Fibroblast of skin of back (primary cell): ENCODE measurements at regions not wholly inside any gene's neighbourhood (a gene's known extent, or its start where the extent isn't known, plus 50 kb on each side); places are given as distances from the start of the nearest gene placed in this dataset.
"Not testable (repeated sequence)": the region's sequence is repeated elsewhere in the genome, so short reads cannot be mapped to it uniquely, and the experiment has no call there.

Experiments
- DNase-seq: peaks from one replicate; pipeline ENCODE4 v3.0.0-alpha.2; 2013

DNA sequence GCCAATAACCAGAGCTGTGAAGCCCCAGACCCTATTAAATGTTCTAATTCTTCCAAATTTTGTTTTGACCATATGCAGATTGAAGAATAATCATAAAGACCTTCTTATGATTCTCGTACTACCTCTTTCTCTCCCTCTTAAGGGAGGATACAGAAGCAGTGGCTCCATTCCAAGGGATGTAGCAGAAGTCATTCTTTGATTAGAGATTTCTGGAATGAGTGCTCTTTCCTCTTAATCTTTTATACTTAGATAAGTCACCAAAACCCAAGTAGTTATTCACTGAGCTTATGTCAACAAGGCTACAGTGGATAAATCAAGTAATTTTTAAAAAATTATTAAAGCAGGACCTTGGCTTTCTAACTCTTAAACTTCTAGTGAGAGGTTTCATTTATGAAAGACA is 266.0 kb upstream of the STXBP5 start:
- no peak for DNase-seq

DNA sequence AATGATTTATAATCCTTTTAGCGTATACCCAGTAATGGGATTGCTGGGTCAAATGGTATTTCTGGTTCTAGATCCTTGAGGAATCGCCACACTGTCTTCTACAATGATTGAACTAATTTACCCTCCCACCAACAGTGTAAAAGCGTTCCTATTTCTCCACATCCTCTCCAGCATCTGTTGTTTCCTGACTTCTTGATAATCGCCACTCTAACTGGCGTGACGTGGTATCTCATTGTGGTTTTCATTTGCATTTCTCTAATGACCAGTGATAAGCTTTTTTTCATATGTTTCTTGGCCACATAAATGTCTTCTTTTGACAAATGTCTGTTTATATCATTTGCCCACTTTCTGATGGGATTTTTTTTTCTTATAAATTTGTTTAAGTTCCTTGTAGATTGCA is 264.8 kb upstream of the STXBP5 start:
- not testable (repeated sequence) for DNase-seq

DNA sequence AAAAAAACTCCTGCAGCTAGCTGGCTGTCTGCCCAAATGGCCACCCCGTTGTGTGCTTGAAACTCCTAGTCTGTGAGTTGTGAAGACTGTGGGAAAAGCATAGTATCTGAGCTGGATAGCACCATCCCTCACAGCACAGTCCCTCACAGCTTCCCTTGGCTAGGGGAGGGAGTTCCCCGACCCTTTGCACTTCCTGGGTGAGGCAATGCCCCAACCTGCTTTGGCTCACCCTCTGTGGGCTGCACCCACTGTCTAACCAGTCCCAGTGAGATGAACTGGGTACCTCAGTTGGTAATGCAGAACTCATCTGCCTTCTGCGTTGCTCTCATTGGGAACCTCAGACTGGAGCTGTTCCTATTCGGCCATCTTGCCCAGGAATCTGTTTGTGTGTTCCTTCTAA is 260.6 kb upstream of the STXBP5 start:
- DNase-seq = no peak

DNA sequence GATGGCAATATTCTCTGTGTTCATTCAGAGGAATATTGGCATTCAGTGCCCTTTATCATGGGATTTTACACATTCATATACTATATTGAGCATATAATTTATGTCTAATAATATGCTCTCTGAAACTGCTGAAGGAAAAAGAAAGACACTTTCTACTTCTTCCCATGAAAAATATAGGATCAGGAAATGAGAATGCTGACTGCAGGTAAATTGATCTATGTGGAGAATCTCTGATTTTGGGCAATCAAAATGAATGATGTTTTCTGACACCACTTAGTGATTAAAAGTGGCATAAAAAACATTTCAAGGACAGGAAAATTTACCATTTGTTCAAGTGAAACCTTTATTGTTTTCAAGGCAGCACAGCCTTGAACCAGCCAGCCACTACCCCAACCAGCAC is 260.1 kb upstream of the STXBP5 start:
- no peak for DNase-seq

DNA sequence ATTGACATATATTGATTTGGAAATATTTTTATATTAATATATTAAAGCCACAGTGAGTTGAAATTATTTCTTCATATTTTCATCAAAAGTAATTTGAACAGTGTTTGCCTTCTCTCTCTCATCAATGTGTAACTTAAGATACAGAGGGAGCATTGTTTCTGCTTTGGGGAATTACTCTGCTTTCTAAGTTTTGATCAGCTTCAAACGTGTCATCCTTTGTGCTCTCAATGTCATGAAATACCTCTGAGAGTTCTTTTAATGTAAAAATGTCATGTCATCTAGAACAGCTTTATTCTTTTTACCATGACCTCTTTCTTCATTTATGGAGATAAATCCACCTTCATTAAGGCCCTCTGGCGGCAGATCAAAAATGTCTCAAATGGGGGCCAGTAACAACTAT is 259.4 kb upstream of the STXBP5 start:
- DNase-seq = no peak

DNA sequence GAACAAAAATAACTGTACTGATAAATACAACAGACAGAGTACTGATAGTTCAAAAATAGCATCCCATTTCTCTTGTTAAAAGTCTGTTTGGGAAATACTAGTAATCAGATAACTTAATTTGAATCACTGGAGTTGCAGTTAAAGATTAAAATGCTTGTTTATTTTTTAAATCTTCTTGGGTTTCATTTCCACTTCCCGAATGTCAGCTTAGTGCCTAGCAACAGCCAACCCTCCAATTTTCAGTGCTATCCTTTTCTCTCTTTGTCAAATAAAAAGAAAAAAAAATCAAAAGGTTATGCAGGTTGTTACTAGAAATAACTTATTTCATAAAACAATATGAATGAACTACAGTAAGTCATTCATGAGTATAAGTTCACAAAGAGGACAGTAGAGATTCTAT is 257.7 kb upstream of the STXBP5 start:
- no peak for DNase-seq

DNA sequence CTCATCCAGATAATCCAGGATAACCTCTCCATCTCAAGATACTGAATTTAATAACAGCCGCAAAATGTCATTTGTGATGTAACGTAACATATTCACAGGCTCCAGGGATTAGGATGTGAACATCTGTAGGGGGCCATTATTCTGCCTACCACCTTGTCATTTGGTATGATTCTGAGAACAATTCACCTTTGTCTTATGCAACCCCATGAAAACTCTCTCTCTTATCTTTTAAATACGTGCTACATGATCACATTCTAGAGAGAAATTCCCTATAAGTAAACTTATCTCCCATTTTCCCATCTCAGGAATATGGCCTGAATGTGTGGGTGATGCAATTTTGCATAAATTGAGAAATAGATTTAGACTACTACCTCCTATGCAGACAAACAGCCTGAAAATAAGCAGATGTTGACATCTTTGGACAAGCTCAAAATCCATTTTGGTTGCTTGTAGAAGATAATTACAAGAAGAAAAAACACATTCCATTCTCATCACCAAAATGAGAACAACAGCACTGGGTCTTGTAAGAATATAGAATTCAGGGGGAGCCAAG is 255.4 kb upstream of the STXBP5 start:
- no peak for DNase-seq

DNA sequence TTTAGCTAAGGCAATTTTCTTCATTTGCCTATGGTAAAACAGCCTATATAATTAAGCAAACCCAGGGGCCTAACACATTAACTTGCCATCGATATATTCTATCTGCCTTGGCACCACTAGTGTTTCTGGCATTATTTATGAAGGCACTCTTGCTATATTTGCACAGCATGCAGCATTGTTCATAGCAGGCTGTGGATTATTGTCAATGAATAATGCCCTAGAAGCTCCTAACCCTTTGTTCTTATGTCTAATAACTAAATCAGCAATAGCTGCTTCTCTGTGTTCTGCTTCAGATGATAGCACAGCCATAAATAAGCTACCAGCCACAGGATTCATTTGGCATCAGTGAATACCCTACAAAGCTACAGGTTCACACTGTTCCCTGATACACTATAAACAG is 254.8 kb upstream of the STXBP5 start:
- DNase-seq = no peak

DNA sequence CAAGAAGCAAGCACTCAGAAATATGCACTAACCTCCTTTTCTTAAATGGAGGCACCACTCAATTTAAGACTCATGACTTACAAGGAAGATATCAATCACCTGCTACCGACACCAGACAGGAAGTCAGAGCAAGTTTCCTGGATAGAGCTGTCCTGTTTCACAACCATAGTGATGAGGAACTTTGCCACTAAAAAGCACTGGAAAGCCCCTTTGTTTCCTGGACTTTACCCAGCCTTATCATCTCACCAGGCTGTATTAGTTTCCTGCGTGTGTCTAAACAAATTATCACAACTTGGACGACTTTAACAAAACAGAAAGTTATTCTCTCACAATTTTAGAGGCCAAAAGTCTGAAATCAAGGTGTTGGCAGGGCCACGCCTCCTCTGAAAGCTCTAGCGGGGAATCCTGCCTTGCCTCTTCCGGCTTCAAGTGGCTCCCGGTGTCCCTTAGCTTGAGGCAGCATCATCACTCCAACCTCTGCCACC is 253.8 kb upstream of the STXBP5 start:
- no peak for DNase-seq

DNA sequence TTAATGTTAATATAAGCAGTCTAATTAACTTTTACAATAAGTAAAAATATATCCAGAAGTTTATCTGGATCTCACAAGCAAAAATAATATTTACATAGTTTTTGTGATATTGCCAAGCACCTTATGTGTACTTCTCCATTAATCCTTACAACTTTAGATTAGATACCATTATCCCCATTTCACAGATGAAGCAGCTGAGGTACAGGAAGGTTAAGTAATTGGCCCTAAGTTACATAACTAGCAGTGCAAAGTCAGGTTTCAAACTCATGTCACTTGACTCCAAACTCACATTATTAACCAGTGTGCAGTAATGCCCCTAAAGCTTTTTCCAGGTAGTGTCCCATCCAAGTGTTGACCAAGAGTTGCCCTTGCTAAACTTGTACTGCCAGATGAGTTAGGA is 248.6 kb upstream of the STXBP5 start:
- no peak for DNase-seq

DNA sequence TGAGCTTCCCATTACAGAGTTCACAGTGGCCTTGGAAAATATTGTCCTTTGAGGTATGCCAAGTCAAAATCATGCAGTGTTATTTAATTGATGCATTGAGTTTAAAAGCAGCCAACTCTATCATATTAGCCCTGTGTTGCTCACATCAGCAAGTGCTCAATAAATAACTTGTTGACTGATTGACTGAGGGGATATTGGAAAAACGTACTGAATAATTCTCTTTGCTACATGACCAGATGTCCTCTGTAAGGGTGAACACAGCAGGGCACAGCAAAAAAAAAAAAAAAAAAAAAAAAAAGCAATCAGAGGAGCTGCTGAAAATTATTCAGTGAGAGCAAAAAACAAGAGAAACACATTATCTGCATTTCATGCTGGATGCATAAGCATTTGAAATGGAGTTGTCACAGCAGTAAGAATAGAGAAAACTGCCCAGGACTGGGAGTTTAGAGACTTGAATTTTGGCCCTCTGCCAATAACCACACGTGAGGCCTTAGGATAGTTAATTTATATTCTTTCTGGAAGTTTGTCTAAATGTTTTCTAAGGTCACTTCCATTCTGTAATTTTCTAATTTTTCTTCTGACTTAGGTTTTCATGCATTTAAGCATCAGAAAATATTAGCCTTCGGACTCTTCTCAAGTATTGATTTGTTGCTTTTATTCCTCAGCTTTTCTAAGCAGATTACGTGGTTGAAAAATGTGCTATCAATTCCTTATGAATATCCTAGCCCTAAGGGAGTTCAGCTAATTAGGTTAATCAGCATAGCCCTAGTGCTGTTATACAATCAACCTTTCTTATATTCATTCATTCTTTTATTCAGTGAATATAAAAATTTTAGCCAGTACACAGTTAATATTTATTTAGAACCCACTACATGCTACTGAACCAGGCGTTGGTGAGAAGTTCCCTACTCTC is 246.8 kb upstream of the STXBP5 start:
- no peak for DNase-seq

DNA sequence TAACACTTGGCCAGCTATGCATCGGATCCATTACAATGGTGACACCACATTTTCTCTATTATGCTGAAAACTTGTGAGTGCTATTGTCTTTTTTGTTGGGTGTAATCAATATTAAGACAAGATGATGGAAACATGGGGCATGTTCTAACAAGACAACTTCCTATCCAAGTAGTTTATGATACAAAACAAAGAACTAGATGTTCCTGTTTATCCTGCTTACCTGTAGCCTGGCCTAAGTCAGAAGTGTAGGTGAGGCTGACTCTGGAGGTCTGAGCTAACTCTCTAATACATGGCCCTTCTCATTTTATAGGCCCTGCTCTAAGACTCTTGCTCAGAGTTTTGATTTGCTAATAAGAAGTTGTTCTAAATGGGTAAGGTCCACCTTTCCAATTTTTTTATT is 242.4 kb upstream of the STXBP5 start:
- DNase-seq = no peak

DNA sequence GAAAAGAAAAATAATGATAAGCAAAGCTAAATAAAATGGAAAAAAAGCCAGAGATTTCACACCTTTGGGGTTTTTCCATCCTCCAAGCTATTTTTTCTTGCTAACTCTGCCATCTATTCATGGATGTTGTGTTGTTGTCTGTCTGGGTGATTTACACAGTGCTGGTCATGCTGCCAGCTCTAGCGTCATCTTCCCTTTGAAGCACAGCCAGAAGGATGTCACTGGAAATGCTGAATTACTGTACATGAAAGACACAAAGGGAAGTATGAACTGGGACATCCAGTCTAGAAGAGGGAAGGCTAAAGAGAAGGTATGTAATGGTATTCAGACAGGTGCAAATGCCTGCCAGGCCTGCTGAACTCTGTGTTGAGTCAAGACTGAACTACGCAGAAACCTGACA is 241.9 kb upstream of the STXBP5 start:
- no peak for DNase-seq

DNA sequence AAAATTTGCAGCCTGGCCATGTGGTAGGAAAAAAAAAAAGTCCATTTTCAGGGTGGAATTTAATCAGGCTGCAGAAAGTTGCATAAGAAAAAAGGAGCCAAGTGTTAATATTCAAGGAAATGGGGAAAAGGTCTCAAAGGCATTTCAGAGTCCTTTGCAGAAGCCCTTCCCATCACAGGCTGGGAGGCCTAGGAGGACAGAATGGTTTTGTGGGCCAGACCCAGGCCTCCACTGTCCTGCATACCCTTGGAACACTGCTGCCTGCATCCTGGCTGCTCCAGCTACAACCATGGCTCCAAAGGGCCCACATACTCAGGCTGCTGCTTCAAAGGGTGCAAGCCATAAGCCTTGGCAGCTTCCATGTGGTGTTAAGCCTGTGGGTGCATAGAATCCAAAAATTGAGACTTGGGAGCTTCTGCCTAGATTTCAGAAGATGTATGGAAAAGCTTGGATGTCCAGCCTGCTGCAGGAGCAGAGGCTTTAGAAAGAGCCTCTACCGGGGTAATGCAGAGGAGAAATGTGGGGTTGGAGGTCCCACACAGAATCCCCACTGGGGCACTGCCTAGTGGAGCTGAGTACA is 239.0 kb upstream of the STXBP5 start:
- DNase-seq = no peak

DNA sequence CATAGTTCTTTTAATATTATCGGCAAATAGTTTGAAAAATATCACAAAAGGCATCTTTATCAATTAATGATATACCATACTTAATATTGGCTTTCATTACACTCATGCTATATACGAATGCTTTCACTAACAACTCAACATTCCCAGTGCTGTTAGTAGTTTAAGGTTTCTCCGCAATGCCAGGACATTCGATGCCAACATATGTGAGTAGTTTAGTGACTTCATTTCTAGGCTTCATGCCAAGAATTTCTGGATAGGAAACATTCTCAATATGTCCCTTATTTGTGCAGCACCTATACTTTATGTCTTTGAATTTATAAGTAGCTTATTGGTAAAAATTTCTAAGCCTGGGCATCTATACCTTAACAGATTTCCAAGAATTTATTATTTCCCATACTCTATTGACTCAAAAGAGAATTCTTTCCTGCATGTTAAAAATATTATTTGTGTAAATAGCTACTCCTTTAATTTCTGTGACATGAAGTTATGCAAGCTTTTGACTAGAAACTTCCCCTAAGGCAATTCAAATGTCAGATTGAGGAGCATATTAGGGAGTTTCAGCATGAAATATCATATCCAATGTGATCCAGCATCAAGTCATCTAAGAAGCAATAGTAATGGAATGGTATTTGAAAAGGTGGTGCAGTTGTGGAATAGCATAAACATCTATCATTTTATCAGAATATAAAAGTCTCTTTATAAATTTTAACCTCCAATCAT is 236.0 kb upstream of the STXBP5 start:
- DNase-seq = peak; percentile 89

DNA sequence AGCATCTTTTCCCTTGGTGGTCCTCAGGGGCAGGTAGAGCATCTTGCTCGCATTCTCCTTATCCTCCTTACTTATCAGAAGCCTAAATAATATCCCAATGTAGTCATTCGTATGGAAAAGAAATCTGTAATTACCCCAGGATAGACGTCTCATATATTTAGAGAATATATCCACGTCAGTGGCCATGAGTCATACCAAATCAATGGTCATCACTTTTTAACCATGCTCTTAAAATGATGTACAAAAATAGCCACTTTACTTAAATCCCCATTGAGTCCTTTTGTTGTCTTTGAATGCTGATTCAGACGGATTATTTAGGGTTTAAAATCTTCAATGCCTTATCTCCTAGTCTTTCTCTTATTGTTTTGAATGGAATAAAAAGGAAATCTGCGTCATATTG is 231.7 kb upstream of the STXBP5 start:
- DNase-seq = peak; percentile 19

DNA sequence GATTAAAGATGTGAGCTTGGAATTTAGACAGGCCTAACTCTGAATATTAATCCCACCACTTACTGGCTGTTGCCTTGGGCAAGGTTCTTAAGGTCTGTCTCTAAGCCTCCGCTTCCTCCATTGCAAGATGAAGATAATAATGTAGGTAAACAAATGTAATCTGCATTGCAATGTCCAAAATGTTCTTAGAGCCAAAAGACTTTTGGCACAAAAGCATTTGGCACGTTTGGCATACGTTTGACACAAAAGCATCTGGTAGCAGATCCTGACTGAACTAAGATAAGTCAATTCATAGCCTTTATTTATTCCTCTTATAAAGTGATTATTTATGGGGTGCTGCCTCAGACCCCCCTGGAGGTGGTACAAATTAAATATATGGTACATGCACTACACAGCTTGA is 229.9 kb upstream of the STXBP5 start:
- no peak for DNase-seq

DNA sequence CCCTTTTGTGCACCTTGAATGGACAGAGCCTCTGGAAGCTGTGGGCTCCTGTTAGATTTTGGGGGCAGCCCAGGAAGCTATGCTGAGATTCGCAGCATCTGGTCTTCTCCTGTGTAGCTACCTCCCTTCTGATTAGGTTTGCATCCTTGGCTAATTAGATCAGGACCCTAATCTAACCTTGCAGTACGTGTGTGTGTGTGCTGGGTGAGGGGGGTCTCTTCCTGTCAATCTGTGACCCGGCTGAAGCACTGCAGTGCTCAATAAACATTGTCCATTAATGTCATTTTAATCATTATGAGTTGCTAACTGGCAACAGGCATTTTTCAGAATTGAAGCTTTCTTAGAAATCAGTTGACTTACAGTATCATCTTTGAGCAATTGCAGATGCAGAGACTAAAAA is 229.1 kb upstream of the STXBP5 start:
- no peak for DNase-seq

DNA sequence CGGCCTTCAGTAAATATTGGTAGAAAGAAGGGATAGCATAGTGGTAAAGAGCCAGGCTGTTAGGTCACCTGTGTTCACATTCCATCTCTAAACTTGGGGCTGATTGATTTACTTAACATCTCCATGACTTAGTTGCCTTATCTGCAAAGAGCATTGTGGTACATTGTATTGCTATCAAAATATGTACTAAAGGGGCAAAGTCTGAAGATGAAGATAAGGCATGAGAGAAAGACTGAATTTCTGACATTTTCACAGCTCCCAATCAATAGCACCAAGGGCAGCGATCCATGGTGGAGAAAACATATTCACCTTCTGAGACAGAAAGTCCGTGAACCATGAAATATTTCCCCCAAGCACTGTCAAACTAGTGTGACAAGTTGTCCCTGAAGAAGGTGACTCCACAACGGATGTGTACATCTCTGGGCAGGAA is 223.3 kb upstream of the STXBP5 start:
- no peak for DNase-seq

DNA sequence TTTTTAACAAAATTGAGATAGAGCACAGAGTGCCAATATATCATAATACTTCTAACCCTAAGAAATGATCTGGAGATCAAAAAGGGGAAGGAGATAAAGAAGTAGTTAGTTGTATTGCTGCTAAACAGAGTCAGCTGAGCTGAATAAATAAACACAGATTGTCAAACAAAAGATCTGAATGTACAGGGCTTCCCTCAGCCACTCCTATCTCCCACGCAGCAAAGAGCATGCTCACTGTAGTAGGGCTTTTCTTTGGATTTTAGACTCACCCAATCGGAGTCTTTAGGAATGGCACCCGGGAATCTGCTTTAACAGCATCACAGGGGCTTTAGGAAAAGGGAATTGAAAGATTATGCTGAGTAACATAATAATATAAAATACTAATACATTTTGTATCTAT is 222.2 kb upstream of the STXBP5 start:
- DNase-seq = no peak

DNA sequence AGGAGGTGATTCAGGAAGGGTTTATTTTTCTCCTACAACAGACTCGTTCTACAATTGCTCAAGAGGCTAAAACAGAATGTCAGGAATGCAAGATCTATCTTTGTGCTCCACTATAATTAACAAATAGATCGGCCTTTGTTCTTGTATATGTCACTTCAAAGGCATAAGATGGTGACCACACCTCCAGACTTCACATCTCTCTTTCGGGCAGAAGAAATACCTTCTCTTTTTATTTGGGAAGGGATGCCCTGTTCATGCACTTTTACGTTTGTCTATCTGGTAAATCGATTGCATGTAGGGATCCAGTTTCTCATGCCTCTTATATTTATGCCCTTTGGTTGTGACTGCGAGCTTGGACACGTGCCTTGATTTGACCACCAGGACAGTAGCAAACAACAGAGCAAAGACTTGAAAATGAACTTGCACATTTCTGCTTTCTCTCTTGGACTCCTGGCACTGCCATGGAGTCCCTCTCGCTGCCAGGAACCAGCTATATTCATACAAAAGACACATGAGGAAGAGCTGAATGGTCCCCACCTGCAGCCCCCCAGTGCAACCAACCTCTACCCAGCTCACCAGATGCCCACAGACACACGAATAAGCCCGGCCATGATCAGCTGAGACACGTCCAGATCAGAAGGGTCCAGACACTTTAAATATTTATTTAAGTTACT is 219.8 kb upstream of the STXBP5 start:
- no peak for DNase-seq

DNA sequence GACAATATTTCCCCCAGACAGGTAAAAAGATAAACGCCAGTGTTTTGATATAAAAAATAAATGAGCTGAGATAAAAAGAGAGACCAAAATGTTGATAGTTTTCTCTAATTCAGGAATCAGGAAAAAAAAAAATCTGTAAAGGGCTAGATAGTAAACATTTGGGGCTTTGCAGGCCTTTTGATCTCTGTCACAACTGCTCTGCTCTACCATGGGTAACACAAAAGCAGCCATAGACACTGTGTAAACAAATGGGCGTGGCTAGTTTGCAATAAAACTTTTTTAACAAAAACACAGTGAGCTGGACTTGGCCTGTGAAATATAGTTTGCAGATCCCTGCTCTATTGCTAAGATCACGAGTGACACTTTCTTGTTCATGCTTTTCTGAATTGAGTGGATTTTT is 219.1 kb upstream of the STXBP5 start:
- no peak for DNase-seq

DNA sequence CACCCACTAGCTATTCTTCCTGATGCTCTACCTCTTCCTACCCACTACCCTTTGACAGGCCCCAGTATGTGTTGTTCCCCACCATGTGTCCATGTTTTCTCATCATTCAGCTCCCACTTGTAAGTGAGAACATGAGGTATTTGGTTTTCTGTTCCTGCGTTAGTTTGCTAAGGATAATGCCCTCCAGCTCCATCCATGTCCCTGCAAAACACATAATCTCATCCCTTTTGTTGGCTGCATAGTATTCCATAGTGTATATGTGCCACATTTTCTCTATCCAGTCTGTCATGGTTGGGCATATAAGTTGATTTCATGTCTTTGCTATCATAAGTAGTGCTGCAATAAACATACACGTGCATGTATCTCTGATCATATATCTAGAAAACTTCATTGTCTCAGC is 218.3 kb upstream of the STXBP5 start:
- no peak for DNase-seq
